GM12892 (cell line): ENCODE measurements at regions not wholly inside any gene's neighbourhood (a gene's known extent, or its start where the extent isn't known, plus 50 kb on each side); places are given as distances from the start of the nearest gene placed in this dataset.

ENCODE experiments used
- DNase-seq: peaks from one replicate; pipeline ENCODE4 v3.0.0; 2011; ENCODE audit not compliant: insufficient read length
- FAIRE-seq: peaks from 2 replicates; lab custom pipeline; 2011; peaks lifted over from hg19 to GRCh38; lab: Jason Lieb, UNC
- POLR2A ChIP-seq: IDR thresholded peaks from 2 replicates; pipeline ENCODE4 v1.6.1; 2011; ENCODE audit warnings: low read depth, low read length, control low read depth
- POLR2AphosphoS5 ChIP-seq: IDR thresholded peaks from 2 replicates; pipeline ENCODE4 v1.6.1; 2011; ENCODE audit warnings: low read depth, low read length, control low read depth
- TAF1 ChIP-seq: IDR thresholded peaks from 2 replicates; pipeline ENCODE4 v1.6.1; 2011; ENCODE audit warnings: low read depth, mild to moderate bottlenecking, control low read depth, low read length, borderline replicate concordance

DNA sequence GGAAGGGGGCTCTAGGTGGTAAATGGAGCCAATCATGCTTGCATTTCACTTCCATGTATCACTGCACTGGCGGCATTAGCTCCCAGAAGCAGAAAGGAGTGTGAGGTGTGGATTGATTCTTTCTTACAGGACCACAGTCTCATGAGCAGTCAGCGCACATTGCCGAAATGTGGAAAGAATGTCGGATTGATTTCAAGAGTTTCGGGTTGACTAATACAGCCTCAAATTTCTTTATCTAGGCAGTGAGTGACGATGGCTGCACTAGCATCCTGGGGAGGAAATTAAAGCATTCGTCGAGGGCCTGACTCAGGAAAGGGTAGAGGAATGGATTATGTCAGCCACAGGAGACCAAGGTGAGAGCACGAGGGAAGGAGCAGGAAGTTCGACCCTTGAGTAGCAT, 222.8 kb upstream of the CDYL start:
- DNase-seq: no peak
- FAIRE-seq: no peak
- TF ChIP-seq TAF1 (no peak), POLR2A (no peak), POLR2AphosphoS5 (no peak)

DNA sequence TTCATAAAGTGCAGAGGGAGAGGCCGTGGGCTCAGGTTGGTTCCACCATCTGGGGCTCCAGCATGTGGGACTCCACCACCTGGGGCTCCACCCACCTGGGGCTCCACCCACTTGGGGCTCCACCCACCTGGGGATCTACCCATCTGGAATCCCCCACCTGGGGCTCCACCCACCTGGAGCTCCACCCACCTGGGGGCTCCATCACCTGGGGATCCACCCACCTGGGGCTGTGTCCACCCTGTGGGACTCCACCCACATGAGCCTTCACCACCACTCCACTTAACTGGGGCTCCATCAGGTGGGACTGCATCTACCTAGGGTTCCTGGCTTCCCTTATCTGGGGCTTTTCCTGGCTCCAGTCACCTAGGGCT, 226.0 kb upstream of the CDYL start:
- FAIRE-seq (no peak), DNase-seq (no peak)
- TF ChIP-seq POLR2A: no peak
- no peak for TF ChIP-seq TAF1
- TF ChIP-seq POLR2AphosphoS5: no peak

DNA sequence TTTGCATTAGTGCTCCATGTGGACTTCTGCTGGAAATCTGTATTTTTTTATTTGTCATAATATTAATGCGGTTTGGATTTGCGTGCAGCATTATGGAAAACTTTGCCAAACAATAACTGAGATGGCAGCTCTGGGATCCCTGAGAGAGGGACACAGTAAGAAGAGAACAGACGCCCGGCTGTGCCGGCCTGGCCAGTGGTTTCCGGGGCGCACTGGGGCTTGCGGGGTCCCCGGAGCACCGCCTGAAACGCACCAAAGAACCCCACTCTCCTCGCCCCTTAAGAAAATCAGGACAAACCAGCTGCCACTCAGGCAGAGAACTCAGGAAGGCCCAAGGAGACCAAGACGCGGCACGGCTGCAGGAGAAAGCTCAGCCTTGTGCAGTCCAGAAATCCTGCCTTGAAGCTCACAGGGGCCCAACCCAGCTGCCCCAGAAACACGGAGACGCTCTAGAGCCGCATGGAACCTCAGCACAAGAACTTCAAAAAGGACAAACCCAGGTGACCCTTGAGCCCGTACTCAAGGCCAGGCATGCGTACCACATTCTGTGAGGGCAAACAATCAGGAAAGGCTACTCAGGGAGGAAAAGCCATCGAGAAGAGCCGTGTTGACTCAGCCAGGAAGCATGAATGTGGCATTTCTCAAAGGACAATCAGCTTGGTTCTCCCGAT, 226.5 kb upstream of the CDYL start:
- no peak for TF ChIP-seq POLR2AphosphoS5
- no peak for TF ChIP-seq POLR2A
- TF ChIP-seq TAF1: no peak
- no peak for DNase-seq

DNA sequence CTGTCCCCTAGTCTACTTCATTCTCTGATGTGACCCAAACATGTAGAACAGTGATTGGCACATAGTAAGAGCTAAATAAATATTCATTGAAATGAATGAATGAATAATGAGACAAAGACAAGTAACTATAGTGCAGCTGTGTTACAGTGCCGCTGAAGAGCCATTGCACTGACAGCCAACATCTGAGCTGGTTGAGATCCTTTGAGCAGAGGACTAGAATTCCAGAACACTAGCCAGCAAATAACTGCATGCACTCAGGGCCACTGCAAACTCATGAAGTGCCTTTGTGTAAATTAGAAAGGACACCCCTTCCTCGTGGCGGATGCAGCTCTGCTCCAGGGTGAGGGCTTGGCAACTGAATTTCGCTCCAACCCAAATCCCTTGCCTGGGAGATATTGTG, 230.3 kb upstream of the CDYL start:
- DNase-seq (no peak), FAIRE-seq (no peak)
- TF ChIP-seq POLR2AphosphoS5 (no peak), POLR2A (no peak), TAF1 (no peak)

More for the DNA sequence above, 226.5 kb upstream of the CDYL start:
- no peak for FAIRE-seq

DNA sequence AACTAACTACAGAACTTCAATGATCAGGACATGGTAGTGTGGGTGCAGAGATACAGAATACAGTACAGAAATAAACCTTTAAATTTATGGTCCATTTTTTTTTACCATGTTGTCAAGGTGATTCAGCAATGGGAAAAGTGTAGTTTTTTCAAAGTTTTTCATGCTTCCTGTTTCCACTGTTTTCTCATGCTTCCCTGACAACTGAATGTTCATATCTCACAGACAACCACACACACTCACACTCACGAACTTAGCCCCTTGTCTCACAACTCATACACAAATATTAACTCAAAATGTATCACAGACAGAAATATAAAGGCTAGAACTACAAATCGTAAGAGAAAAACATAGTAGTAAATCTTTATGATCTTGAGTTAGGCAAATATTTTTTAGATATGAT, 232.6 kb upstream of the CDYL start:
- FAIRE-seq: no peak
- TF ChIP-seq TAF1: no peak
- DNase-seq: no peak

DNA sequence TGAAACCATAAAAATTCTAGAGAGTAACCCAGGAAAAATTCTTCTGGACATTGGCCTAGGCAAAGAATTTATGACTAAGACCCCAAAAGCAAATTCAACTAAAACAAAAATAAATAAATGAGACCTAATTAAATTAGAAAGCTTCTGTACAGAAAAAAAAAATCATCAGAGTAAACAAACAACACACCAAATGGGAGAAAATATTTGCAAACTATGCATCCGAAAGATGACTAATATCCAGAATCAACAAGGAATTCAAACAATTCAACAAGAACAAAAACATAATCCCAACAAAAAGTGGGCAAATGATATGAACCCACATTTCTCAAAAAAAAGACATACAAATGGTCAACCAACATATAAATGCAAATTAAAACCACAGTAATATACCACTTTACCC, 242.6 kb upstream of the CDYL start:
- DNase-seq (no peak), FAIRE-seq (no peak)
- TF ChIP-seq POLR2A (no peak), POLR2AphosphoS5 (no peak), TAF1 (no peak)

DNA sequence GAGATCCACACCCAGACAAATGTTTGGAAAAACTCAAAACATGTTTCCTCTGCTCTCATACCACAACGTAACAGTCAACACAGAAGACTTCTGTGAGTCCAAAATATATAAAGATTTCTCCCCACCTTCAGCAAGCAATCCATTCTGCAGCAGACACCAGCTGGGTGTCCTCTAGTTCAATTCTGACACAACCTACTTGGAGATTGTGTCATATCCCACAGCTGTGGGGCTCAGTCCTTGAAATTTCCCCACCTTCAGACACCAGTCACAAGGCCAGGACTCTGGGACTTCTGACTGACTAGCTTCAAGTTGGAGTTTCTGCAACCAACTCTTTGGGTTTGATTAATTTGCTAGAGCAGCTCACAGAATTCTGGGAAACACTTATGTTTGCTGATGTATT, 244.8 kb upstream of the CDYL start:
- no peak for DNase-seq
- TF ChIP-seq POLR2A: no peak
- TF ChIP-seq TAF1: no peak
- TF ChIP-seq POLR2AphosphoS5: no peak
- no peak for FAIRE-seq

DNA sequence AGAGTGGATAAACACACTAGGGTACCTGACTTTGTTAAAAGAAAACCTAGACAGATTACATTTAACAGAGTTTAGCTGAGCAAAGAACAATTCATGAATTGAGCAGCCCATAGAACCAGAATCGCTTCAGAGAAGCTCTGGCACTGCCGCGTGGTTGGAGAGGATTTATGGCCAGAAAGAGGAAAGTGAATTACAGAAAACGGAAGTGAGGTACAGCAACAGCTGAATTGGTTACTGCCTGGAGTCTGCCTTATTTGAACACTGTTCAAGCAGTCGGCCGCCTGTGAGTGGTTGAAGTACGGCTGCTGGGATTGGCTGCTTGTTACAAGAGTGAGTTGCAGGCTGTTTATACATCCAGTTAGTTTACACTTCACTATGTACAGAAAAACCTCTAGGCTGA, 253.8 kb upstream of the CDYL start:
- DNase-seq (no peak), FAIRE-seq (no peak)
- TF ChIP-seq POLR2AphosphoS5 (no peak), TAF1 (no peak), POLR2A (no peak)

DNA sequence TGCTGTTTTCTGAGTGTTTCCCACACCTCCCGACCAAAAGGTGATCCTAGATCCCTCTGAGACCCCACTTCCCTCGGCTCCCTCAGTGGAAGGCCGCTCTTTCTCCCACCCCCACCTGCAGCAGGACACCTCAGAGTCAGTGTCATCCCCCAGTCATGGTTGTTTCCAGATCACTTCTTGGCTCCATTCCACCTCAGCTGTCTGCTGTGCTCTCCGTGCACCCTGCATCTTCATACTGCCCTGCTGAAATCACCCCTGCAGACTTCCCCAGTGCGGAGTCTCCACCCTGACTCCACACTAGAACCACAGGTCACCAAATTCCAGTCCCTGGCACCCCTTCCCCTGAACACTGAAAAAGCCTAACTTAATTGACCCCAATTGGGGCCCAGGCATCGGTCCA, 255.1 kb upstream of the CDYL start:
- DNase-seq (no peak), FAIRE-seq (no peak)
- TF ChIP-seq POLR2AphosphoS5 (no peak), TAF1 (no peak), POLR2A (no peak)

DNA sequence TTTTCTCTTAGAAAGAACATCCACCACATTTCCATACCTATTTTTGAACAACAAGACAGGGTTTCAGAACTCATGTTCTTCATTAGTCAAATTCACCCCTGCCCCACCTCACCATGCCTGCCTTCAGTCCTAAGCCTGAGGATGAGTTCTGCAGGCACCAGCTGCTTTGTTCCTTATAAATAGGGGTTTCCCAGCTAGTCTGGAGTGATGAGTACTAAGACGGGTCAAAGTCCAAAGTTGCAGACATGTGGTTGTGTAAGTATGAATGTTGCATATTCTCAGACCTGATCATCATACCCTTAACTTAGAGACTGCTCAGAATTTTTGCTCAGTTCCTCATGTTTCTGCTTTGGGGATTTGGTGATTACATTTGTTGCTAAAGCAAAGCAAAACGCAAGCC, 257.7 kb upstream of the CDYL start:
- FAIRE-seq: no peak
- no peak for DNase-seq
- TF ChIP-seq TAF1 (no peak), POLR2A (no peak)

DNA sequence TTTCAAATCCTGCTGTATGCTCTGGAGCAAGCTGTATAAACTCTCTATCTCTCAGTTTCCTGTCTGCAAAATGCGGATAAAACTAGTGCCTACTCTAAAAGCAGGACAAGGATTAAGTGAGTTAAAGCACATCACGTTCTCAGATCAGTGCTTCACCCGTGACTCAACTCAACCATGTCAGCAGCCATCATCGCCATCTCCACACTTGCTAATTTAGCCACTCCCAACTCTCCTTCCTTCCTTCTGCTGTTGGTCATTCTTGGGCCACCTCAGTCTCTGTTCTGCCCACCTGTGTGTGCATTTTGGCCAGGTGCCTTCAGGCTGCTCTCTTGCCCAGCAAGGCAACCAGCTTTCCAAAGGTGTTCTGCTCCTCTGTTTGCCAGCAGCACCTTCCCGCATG, 260.0 kb upstream of the CDYL start:
- no peak for TF ChIP-seq POLR2AphosphoS5
- no peak for TF ChIP-seq POLR2A
- TF ChIP-seq TAF1: no peak
- no peak for DNase-seq
- FAIRE-seq: no peak

DNA sequence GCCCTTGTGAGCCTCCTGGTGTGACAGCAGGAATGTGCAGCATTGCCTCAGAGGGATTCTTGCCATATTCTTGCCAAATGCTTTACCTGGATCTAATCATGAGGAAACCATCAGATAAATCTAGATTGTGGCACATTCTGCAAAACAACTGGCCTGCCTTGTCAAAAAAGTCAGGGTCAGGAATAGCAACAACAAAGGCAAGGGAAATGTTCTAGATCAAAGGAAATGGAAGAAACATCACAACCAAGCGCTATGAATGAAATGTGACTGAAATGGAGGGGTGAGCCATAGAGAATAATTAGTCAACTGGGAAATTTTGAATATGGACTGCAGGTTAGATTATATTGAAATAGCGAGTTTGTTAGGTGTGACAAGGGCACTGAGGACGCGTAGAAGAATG, 262.6 kb upstream of the CDYL start:
- no peak for TF ChIP-seq TAF1
- TF ChIP-seq POLR2AphosphoS5: no peak
- no peak for TF ChIP-seq POLR2A
- no peak for DNase-seq
- FAIRE-seq: no peak
